Fibroblast of lung (primary cell): ENCODE measurements at regions not wholly inside any gene's neighbourhood (a gene's known extent, or its start where the extent isn't known, plus 50 kb on each side); places are given as distances from the start of the nearest gene placed in this dataset.

Experiments
- DNase-seq, 2 donors: peaks; one replicate each; pipeline versions ENCODE4 v3.0.0 to v3.0.0-alpha.2; 2010; ENCODE audit warnings: low read depth in 2 of 2
- H2AFZ ChIP-seq: 2 replicates; pipeline ENCODE4 v1.5.1; 2012; ENCODE audit warnings: low read length, control low read depth, inconsistent platforms
- H3K27ac ChIP-seq: 2 replicates; pipeline ENCODE4 v1.5.1; 2011; ENCODE audit warnings: low read length, control low read depth; ENCODE audit not compliant: insufficient read depth
- H3K27me3 ChIP-seq: 2 replicates; pipeline ENCODE4 v1.5.1; 2011; ENCODE audit warnings: mild to moderate bottlenecking, low read length; ENCODE audit not compliant: control insufficient read depth, insufficient read depth
- H3K36me3 ChIP-seq: 2 replicates; pipeline ENCODE4 v1.5.1; 2011; ENCODE audit warnings: low read length; ENCODE audit not compliant: control insufficient read depth, insufficient read depth
- H3K4me1 ChIP-seq: 2 replicates; pipeline ENCODE4 v1.5.1; 2011; ENCODE audit warnings: low read length; ENCODE audit not compliant: control insufficient read depth, insufficient read depth; ENCODE audit errors: extremely low read depth
- H3K4me2 ChIP-seq: 2 replicates; pipeline ENCODE4 v1.5.1; 2011; ENCODE audit warnings: low read length, control low read depth; ENCODE audit not compliant: insufficient read depth; ENCODE audit errors: extremely low read depth
- H3K4me3 ChIP-seq, 4 experiments: fragments of 200-600 bp in 1 of 4; sonication (generic) in 1 of 4; replicated peaks in 1 of 4; 2 replicates each; pipeline ENCODE4 v1.5.1; 2011 to 2016; ENCODE audit warnings: low read length in 4 of 4, low read depth in 3 of 4, mild to moderate bottlenecking in 3 of 4, control low read depth in 2 of 4, inconsistent platforms in 1 of 4, mixed read lengths in 1 of 4; ENCODE audit not compliant: insufficient read depth in 1 of 4; ENCODE audit errors: control extremely low read depth in 1 of 4
- H3K79me2 ChIP-seq: 2 replicates; pipeline ENCODE4 v1.5.1; 2012; ENCODE audit warnings: mild to moderate bottlenecking, low read length, inconsistent platforms; ENCODE audit not compliant: control insufficient read depth, insufficient read depth
- H3K9ac ChIP-seq: 2 replicates; pipeline ENCODE4 v1.5.1; 2011; ENCODE audit warnings: mild to moderate bottlenecking, low read length, control low read depth; ENCODE audit not compliant: insufficient read depth
- H3K9me3 ChIP-seq: 2 replicates; pipeline ENCODE4 v1.5.1; 2012; ENCODE audit warnings: low read depth, low read length; ENCODE audit not compliant: control insufficient read depth, insufficient read depth
- H4K20me1 ChIP-seq: 2 replicates; pipeline ENCODE4 v1.5.1; 2011; ENCODE audit warnings: low read length; ENCODE audit not compliant: control insufficient read depth, insufficient read depth; ENCODE audit errors: extremely low read depth
- CTCF ChIP-seq, 2 donors: IDR thresholded peaks in 1 of 2; conservative IDR thresholded peaks in 1 of 2; 1 replicate in 1 of 2; 2 replicates in 1 of 2; pipeline ENCODE4 v1.5.1; 2011 to 2012; ENCODE audit warnings: low read length in 2 of 2, control low read depth in 1 of 2, inconsistent platforms in 1 of 2, low read depth in 1 of 2, mild to moderate bottlenecking in 1 of 2
- EZH2 ChIP-seq: IDR thresholded peaks from 2 replicates; pipeline ENCODE4 v1.5.1; 2012; ENCODE audit warnings: low read length, control low read depth, mild to moderate bottlenecking; ENCODE audit errors: missing control alignments

DNA sequence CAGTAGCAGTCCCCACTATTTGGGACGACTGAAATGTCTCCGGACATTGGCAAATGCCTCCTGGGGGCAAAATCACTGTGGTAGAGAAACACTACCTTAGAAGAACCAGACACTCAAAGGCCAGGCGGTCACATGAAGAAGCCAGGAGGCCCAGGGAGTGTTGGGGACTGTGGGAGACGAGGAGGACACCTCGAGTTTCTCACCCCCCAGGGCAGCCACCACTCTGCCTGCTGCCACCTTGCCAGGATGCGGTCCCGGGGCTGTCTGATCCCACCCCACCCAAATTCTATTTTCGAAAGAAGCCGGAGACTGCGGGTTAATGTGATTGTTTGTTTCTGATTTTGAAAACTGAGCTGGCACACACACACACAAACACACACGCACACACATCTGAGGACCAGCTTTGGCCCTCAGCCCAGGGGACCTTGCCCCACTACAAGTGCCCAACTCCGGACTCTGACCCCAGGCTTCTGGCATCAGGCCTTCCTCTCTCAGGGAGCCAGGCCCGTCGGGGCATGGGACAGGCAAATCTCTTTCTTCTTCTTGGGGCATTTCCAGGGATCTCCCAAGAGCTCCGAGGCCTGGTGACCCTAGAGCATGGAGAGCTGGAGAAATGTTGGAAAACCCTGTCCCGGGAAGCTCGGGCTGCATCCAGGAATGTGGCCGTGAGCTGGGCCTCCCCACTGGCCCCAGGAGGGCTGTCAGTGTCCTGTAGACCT lies 187.5 kb upstream of the PMEPA1 start:
- TF ChIP-seq EZH2 (no peak), CTCF (conservative IDR thresholded peaks at IDR 0.05 in 1 of 2, IDR thresholded peaks at IDR 0.05 in 1 of 2; ENCODE audit: low read depth in 1 of 2, low read length in 2 of 2) (no peak)
- no peaks in the 10 kb centered on the region for H3K4me1 ChIP-seq
- no peak overlapping the region for H3K4me2 ChIP-seq
- H3K27me3 ChIP-seq = no peaks in the 10 kb centered on the region
- no peak overlapping the region for H2AFZ ChIP-seq
- no peaks in the 10 kb centered on the region for H4K20me1 ChIP-seq
- no peak overlapping the region for H3K9ac ChIP-seq
- H3K9me3 ChIP-seq = no peaks in the 10 kb centered on the region
- no peak overlapping the region for H3K27ac ChIP-seq
- no peak for DNase-seq
- H3K36me3 ChIP-seq = no peaks in the 10 kb centered on the region
- H3K79me2 ChIP-seq = no peaks in the 10 kb centered on the region
- H3K4me3 ChIP-seq = no peak overlapping the region

- H3K9me3 ChIP-seq = no peaks in the 10 kb centered on the region
- no peaks in the 10 kb centered on the region for H3K4me1 ChIP-seq
- no peaks in the 10 kb centered on the region for H3K36me3 ChIP-seq
- H3K4me2 ChIP-seq = no peak overlapping the region
- H3K79me2 ChIP-seq = no peaks in the 10 kb centered on the region
- H3K4me3 ChIP-seq = no peak overlapping the region
- H4K20me1 ChIP-seq = no peaks in the 10 kb centered on the region
- no peak for DNase-seq
- H2AFZ ChIP-seq = no peak overlapping the region
- H3K27me3 ChIP-seq = no peaks in the 10 kb centered on the region
- H3K27ac ChIP-seq = no peak overlapping the region
- no peak for TF ChIP-seq EZH2
- no peak for TF ChIP-seq CTCF (conservative IDR thresholded peaks at IDR 0.05 in 1 of 2, IDR thresholded peaks at IDR 0.05 in 1 of 2; ENCODE audit: low read depth in 1 of 2, low read length in 2 of 2)
- no peak overlapping the region for H3K9ac ChIP-seq
Observed at GRCh38 chr20:57896563-57896962, 186.7 kb upstream of the PMEPA1 start.

DNA sequence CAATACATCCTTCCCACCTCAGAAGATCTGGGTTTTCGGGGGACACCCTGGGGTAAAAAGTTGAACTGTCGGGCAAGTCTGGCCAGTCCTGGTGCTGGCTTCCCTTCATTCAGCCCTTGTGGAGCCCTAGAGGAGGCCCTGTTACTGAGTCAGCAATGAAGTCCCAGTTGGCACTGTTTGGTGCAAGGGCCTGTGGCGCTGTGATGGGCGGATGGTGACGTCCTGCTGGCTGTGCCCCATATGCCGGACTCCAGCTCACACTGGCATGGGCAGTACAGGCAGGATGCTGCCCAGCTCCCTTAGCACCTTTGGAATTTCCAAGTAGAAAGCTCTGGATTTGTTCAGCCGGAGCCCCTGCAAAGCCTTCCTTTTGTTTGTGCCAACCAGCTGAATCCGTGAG lies 186.2 kb upstream of the PMEPA1 start:
- Histone ChIP-seq H3K9me3 (no peaks in the 10 kb centered on the region), H3K27ac (no peak overlapping the region), H3K4me1 (no peaks in the 10 kb centered on the region), H3K9ac (no peak overlapping the region), H3K36me3 (no peaks in the 10 kb centered on the region), H3K4me3 (no peak overlapping the region), H3K79me2 (no peaks in the 10 kb centered on the region), H4K20me1 (no peaks in the 10 kb centered on the region), H2AFZ (no peak overlapping the region), H3K4me2 (no peak overlapping the region), H3K27me3 (no peaks in the 10 kb centered on the region)
- no peak for DNase-seq
- TF ChIP-seq CTCF (conservative IDR thresholded peaks at IDR 0.05 in 1 of 2, IDR thresholded peaks at IDR 0.05 in 1 of 2; ENCODE audit: low read depth in 1 of 2, low read length in 2 of 2) = no peak
- no peak for TF ChIP-seq EZH2
